ENCODE measurements at regions not wholly inside any gene's neighbourhood (a gene's known extent, or its start where the extent isn't known, plus 50 kb on each side); places are given as distances from the start of the nearest gene placed in this dataset.
"Not testable (repeated sequence)": the region's sequence is repeated elsewhere in the genome, so short reads cannot be mapped to it uniquely, and the experiment has no call there.

DNA sequence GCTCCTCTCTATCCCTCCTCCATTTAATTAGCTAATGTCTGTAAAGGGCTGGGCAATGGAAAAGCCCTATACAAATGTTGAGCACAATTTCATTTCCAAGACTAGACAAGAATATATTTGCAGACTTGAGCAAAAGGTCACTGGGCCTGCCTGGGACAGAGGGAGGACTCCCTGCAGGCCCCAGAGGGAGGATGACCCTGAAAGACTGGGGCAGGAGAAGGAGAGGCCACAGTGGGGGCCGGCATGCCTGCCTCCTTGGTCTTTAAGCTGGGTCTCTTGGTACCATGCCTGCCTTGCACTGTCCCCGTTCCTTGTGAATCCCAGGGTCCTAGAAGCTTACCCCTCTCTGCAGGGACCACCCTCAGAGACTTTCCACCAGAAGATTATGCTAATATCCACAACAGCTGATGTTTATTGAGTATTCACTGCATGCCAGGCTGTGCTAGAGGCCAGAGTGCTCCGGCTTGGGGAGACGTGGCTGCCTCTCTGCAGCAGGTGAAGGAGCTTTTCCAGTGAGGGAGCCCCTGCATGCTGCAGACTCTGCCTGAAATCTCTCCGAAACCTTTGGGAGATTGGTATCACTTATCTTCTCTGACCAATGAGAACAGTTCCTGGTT, 72.7 kb upstream of the HSPA9 start:
- DNase-seq (ENCODE audit: low read depth in 2 of 2): no peak

DNA sequence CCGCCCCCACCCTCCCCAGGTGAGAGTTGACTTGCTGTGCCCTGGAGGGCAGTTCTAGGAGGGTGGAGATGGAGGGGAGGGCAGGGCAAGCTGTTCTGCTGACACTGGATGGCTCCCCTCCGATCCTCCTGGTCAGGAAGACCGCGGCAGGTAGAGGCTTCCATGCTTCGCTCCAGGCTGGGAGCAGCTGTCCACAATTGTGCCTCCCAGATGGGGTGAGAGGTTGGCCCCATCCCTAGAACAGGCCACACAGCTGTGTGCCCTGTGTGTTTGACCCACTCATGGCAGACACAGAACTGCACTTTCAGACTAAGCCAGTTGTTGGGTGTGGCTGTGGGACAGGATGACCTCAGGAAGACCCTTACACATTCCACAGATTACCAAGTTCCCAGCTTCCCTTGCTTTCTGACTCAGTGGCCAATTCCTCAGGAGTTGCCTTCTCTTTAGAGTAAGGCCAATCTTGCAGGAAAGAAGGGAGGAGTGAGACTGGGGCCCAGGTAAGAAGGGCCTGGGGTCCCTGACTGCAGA, 72.1 kb upstream of the HSPA9 start:
- DNase-seq (ENCODE audit: low read depth in 2 of 2): no peak

DNA sequence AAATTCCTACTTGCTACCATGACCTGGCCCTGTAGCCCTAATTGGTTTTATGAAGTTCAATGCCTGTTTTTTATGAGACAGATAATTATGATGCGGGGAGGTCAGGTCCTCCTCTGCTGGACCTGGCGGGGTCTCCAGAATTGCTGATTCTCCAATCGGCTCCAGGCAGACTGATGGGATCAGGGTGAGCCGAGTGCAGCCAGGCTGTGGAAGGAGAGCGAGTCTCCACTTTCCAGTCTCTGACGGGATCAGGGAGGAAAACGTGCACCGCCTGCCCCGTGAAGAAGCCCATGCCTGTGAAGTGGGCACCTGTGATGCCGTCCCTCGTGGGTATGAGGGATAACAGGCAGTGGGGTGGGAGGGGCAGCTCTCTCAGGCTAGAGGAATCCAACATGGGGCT, 71.5 kb upstream of the HSPA9 start:
- no peak for DNase-seq (ENCODE audit: low read depth in 2 of 2)

DNA sequence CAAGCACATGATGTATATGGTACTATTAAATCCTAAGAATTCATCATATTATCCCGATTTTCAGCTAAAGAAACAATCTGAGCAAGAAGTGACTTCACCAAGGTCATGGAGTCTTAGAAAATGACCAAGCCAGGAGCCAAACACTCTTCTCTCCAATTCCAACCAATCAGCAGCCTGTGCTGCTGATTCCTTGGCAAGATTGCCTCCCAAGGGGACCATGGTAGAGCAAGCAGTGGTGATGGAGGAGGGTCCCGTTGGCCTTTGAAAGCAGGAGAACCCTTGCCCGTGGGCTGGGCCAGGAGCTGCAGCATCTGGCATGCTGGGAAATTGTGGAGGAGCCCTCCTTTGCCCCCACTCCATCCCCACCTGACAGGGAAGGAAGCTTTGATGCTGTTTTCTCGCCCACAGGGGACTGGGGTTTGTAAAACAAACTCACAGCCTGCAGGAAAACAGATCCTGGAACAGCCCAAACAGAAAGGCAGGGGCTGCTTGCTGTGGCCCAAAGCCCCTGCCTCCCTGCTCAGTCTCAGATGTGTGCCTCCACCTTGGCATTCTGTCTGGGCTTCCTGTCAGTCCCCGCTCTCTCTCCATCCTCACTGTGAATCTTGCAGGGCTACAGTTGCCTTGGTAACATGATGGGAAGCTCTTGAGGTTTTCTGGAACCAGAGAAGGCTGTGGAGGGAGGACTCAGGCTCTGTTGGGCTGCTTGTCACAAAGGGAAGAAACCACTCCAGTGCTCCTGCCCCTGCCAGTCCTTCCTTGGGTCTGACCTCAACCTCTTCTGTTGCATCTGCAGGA, 70.8 kb upstream of the HSPA9 start:
- DNase-seq (ENCODE audit: low read depth in 2 of 2): no peak

GRCh38 chr5:138643040-138643791, 68.0 kb upstream of the HSPA9 start:
- DNase-seq (ENCODE audit: low read depth in 2 of 2): no peak

GRCh38 chr5:138641547-138642298, 66.5 kb upstream of the HSPA9 start:
- peak; percentile 32 to 66 for DNase-seq (ENCODE audit: low read depth in 2 of 2)

GRCh38 chr5:138640646-138641254, 65.5 kb upstream of the HSPA9 start:
- no peak for DNase-seq (ENCODE audit: low read depth in 2 of 2)

DNA sequence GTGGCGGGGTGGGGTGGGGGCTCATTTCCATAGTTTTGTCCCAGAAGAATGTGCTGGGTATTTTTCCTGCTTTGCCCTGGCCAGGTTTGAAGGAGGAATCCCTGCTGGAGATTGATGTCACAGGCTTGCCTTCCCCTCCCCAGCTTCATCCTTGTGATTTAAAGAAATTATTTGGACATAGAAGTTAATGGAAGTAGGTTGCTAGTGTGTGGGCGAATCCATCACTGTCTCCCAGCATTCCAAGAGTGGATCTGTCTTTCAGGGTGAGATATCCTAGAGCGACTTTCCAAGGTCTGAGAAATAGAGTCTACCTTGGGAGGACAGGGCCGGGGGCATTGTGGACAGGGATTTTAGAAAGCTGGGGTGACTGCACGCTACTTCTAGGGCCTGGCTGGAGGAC, 64.9 kb upstream of the HSPA9 start:
- no peak for DNase-seq (ENCODE audit: low read depth in 2 of 2)

DNA sequence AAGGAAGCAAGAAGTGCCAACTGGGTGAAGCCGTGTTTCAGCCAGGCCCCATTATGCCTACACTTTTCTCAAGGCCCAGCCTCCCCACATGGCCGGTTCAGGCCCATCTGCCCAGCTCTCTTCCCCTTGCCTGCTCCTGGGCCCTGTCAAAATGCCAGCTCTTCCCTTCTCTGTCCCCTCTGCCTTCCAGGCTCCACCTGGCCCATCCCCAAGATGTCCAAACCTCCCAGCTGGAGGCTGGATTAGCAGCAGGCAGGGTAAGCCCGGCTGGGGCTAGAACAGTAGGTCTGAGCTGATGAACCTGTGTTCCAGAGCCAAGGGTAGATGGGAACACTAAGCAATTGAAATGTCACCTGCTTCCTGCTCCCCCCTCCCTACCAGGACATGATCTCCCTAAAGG, 64.1 kb upstream of the HSPA9 start:
- no peak for DNase-seq (ENCODE audit: low read depth in 2 of 2)

DNA sequence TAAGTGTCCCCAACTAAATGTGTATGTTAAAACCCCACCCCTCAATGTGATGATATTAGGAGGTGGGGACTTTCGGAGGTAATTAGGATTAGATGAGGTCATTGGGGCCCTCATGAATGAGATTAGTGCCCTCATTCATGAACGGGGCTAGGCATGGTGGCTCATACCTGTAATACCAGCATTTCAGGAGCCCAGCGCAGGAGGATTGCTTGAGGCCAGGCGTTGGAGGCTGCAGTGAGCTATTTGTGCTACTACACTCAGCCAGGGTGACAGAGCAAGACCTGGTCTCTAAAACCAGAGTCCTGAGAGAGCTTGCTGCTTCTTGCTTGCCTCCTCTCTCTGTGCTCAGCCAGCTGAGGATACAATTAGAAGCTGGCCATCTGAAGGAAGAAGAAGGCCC, 62.1 kb upstream of the HSPA9 start:
- no peak for DNase-seq (ENCODE audit: low read depth in 2 of 2)

DNA sequence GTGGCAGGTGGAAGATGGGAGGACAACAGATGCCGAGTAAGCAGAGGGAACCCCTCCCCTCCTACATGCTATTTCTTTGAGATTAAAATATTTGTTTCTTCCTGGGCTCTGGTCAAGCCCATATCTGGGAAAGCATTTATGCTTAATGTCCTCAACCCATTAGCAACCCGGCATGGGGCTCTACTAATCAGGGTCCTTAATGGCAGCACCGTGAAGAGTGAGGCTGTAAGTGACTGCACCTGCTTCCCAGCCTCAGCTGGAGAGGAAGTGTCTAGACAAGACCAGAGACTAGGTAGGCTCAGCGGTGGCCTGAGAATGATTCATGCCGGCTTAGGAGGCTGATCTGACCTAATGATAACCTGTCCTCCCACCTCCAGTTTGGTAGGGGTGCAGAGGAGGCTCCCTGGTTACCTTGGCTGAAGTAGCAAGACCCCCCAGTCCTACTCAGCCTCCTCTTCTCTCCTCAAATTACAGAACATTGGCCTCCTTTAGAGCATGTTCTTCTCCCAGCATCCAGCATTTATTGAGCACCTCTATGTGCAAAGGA, 61.3 kb upstream of the HSPA9 start:
- DNase-seq (ENCODE audit: low read depth in 2 of 2): no peak

DNA sequence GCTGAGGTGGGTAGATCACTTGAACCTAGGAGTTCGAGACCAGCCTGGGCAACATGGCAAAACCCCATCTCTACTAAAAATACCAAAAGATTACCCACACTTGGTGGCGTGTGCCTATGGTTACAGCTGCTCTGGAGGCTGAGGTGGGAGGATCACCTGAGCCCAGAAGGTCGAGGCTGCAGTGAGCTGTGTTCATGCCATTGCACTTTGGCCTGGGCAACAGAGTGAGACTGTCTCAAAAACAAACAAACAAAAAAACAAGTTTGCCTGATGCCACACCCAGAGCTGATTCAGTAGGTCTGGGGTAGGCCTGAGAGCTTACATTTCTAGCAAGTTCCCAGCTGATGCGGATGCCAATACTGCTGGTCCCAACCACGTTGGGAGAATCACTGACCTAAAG, 60.5 kb upstream of the HSPA9 start:
- no peak for DNase-seq (ENCODE audit: low read depth in 2 of 2)

DNA sequence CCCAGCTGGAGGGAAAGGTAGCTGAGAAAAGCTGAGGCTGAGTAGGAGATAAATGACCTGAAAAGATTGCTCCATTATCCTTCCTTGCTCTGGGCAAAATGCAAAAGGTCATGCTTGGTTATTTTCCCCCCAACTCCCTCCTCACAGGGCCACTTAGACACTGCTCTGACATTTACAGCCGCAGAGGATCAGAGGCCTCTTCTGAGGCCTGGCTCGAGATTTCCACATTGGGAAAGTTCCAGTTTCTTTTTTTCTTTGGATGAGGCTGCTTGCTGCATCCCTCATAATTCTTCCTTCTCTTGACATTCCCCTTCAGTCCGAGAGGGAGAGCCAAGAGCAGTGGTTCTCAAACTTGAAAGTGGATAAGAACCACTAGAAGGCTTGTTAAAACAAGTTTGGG, 60.1 kb upstream of the HSPA9 start:
- no peak for DNase-seq (ENCODE audit: low read depth in 2 of 2)

DNA sequence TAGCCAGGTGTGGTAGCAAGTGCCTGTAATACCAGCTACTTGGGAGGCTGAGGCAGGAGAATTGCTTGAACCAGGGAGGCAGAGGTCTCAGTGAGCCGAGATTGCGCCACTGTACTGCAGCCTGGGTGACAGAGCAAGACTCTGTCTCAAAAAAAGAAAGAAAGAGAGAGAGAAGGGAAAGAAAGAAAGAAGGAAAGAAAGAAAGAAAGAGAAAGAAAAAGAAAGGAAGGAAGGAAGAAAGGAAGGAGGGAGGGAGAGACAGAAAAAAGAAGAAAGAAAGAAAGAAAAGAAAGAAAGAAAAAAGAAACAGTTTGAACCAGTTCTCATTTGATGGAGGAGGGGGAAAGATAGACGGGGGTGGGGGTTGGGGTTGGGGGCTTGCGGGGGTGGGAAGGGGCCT, 59.6 kb upstream of the HSPA9 start:
- DNase-seq (ENCODE audit: low read depth in 2 of 2): not testable (repeated sequence)

GRCh38 chr5:138632900-138633489, 57.8 kb upstream of the HSPA9 start:
- no peak for DNase-seq (ENCODE audit: low read depth in 2 of 2)

DNA sequence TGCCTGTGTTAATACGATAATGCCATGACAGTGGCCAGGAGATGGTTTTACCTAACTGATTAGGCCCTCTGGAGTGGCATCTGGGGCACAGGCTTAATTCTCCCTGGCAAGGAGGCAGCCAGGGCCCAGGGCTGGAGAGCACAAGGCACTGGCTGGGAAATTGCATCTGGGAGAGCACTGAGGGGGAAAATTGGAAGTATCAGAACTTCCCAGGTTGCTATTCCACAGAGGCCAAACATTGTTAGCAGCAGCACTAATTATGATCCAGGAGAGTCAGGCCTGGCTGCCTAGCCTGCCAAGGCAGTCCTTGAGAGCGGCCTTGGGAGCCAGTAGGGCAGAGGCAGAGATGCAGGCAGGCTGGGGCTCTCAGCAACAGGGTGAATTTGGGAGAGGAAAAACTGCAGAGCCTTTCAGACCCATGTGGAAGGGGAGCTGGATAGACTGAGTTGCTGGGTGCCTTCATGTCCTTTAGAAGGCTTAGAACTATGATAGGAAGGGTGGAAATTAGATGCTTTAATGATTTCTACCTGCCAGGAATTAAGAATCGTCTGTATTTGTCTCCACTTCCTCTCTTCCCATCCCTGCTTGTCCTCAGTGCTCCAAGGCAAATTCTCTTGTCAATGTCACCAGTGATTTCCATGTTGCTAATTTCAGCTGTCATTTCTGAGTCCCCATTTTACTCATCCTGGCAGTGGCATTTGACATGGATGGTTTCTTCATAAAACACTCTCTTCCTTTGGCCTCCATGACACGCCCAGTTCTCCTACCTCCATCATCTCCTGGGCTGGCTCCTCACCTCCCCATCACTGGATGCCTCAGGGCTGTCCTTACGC, 56.1 kb upstream of the HSPA9 start:
- no peak for DNase-seq (ENCODE audit: low read depth in 2 of 2)

DNA sequence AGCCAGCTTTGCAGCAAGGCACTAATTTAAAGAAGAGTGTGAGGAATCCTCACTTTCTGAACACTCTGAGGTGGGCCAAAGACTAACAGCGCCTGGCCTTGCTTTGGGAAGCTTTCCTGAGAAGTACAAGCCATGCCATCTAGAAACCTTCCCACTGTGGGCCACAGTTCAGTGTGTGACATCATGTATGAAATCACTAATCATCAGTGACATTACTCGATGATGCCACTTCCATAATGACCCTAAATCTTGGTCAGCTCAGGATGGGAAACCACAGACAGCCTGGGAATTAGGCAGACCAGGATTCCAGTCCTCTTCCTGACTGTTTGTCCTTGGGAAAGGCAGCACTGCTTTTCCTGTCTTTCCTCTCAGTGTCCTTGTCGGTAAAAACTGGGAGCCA, 54.2 kb upstream of the HSPA9 start:
- no peak for DNase-seq (ENCODE audit: low read depth in 2 of 2)

GRCh38 chr5:138626333-138626944, 51.2 kb upstream of the HSPA9 start:
- DNase-seq (ENCODE audit: low read depth in 2 of 2): no peak

DNA sequence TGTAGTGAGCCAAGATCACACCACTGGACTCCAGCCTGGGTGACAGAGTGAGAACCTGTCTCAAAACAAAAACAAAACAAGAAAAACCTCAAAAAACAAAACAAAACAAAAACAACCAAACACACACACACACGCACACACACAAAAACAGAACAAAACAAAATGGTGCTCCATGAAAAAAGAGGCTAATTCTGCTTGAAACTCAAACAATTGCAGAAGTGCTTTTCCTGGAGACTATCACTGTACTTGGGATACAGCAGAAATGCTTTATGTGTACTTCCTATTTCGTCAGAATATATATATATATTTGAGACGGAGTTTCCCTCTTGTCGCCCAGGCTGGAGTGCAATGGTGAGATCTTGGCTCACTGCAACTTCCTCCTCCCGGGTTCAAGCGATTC, 49.9 kb upstream of the HSPA9 start:
- no peak for DNase-seq (ENCODE audit: low read depth in 2 of 2)
